ENCODE measurements at regions not wholly inside any gene's neighbourhood (a gene's known extent, or its start where the extent isn't known, plus 50 kb on each side); places are given as distances from the start of the nearest gene placed in this dataset.
"Not testable (repeated sequence)": the region's sequence is repeated elsewhere in the genome, so short reads cannot be mapped to it uniquely, and the experiment has no call there.

GRCh38 chr10:83706952-83707582, 432.2 kb upstream of the GHITM start:
- FAIRE-seq (no peak), DNase-seq (ENCODE audit: insufficient read length, low spot score) (no peak)

DNA sequence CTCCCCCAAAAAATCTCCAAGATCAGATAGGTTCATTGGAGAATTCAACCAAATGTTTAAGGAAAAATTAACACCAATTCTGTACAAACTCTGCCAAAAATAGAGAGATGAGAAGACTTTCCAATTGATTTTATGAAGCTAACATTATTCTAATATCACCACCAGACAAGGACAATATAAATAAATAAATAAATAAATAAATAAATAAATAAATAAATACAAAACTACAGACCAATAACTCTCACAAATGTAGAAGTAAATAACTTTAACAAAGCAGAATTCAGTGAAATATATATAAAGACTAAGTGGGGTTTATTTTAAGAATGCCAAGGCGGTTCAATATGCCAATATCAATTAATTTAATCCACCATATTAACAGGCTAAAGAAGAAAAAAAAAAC, 425.9 kb upstream of the GHITM start:
- DNase-seq (ENCODE audit: insufficient read length, low spot score) = no peak
- FAIRE-seq = no peak

DNA sequence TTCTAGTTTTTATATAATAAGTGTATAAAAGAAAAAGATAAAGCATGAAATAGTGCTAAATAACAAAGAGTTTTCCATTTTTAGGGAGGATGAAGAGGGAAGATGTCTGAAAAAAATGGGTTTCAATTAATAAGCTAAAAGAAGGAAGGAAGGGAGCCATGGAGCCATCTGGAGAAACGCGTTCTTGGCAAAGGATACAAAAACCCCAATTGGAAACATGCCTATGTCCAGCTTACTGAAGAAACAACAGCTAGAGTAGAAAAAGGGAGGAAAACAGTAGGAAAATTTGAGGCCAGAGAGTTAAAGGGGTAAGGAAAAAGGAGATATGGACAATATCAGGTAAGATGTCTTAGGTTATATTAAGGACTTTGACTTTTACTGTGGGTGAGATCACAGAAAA, 416.2 kb upstream of the GHITM start:
- no peak for DNase-seq (ENCODE audit: insufficient read length, low spot score)
- no peak for FAIRE-seq

DNA sequence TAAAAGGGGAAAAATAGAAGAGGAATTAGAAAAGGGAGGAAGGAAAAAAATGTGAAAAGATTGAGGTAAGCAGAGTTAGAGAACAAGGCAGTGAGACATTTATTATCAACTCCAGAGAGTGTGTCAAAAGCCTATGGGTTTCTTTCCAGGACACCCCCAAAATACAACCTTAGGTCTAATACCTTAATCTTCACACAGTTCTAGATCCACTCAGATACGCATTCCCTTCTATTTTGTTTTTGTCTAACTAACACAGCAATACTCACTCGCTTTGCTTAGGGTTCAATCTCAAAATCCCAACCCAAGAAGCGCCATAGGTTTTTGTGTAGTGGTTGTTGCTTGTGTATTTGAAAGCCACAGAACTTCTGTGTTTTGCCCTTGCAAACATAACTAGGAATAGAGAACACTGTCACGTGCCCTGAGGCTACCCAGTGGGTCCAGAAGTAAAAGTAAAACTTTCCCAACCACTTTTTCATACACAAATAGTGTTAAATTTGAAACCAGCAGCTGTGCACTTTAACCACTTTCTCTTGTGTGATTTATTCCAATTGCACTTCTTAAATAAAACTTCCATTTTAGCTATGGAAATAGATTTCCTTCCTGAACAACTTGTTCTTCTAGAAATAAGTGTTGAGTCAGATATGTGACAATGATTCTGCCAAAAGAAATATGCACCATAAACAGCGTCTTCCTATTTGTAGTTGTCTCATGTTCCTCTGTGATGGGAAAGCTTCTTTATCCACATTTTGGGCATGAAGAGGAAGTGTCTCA, 414.7 kb upstream of the GHITM start:
- DNase-seq (ENCODE audit: insufficient read length, low spot score) (no peak), FAIRE-seq (no peak)

DNA sequence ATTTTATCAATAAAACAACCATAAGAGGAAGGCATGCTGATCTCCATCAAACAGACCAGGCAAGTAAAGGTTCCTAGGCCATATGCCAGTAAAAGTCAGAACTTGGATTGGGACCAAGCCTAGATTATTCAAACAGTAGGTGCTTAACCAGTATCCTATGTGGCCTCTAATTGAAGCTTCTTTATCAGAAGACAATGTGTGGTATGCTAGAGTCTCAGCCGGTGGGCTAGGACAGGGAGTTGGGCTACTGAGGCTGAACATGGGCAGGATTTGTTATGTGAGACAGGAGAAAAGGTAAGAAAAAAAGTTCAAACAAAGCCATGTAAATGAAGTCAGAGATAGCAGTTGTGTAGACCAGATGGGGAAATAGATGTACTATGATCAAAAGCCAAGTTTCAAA, 413.7 kb upstream of the GHITM start:
- no peak for FAIRE-seq
- DNase-seq (ENCODE audit: insufficient read length, low spot score) = no peak

DNA sequence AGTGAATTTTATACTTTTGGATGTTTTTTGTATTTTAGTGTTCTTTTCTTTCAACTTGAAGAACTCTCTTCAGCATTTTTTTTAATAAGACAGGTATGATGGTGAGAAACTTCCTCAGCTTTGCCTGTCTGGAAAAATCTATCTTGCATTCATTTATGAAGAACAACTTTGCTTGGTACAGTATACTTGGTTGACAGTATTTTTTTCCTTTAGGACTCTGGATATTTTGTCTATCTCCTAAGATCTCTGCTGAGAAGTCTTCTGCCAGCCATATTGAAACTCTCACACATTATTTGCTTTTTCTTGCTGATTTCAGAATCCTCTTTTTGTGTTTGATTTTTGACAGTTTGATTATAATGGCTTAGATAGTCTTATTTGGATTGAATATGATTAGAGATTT, 405.0 kb upstream of the GHITM start:
- no peak for FAIRE-seq
- DNase-seq (ENCODE audit: insufficient read length, low spot score) = no peak

- no peak for FAIRE-seq
- DNase-seq (ENCODE audit: insufficient read length, low spot score) = no peak
Observed at GRCh38 chr10:83736008-83736407, 403.3 kb upstream of the GHITM start.

DNA sequence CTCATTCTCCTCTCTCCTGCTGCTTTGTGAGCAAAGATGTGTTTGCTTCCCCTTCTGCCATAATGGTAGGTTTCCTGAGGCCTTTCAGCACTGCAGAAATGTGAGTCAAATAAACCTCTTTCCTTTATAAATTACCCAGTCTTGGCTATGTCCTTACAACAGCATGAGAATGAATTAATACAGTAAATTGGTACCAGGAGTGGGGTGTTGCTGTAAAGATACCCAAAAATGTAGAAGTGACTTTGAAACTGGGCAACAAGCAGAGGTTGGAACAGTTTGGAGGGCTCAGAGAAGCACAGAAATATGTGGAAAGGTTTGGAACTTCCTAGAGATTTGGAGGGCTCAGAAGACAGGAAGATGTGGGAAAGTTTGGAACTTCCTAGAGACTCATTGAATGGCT, 388.7 kb upstream of the GHITM start:
- FAIRE-seq = no peak
- DNase-seq (ENCODE audit: insufficient read length, low spot score) = no peak

DNA sequence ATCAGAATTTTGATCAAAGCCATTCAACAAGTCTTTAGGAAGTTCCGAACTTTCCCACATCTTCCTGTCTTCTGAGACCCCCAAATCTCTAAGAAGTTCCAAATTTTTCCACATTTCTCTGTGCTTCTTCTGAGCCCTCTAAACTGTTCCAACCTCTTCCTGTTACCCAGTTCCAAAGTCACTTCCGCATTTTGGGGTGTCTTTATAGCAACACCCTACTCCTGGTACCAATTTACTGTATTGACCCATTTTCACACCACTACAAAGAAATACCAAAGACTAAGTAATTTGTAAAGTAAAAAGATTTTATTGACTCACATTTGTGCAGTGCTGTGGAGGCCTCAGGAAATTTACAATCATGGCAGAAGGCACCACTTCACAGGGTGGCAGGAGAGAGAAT, 385.8 kb upstream of the GHITM start:
- DNase-seq (ENCODE audit: insufficient read length, low spot score) = no peak
- no peak for FAIRE-seq

DNA sequence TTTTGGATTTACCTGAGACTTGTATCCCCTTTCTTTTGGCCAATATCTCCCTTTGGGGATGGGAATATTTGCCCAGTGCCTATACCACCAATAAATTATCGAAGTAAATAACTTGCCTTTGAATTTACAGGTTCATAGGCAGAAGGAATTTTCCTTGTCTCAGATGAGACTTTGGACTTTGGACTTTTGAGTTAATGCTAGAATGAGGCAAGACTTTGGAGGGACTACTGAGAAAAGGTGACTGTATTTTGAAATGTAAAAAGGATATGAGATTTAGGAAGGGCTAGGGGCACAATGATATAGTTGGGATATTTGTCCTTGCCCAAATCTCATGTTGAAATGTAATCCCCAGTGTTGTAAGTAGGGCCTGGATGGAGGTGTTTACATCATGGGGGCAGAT, 384.5 kb upstream of the GHITM start:
- DNase-seq (ENCODE audit: insufficient read length, low spot score) (no peak), FAIRE-seq (no peak)

DNA sequence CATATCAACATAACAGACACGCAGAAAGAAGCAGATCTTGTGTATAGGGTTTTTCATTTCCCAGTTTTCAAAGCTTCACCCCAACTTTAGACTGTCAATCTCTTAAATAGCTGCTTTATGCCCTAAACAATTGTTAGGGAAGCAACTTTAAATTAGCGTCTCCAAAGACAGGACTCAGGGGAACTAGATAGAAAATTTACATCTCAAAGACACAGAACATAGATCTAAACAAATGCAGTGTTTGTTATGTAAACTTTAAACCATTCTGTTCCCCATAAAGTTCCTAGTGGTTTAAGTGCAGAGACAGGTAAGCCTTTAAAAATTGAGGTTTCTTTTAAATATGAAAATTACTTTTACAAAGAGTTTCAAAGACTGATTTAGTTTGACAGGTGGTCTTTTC, 379.2 kb upstream of the GHITM start:
- FAIRE-seq (no peak), DNase-seq (ENCODE audit: insufficient read length, low spot score) (no peak)

DNA sequence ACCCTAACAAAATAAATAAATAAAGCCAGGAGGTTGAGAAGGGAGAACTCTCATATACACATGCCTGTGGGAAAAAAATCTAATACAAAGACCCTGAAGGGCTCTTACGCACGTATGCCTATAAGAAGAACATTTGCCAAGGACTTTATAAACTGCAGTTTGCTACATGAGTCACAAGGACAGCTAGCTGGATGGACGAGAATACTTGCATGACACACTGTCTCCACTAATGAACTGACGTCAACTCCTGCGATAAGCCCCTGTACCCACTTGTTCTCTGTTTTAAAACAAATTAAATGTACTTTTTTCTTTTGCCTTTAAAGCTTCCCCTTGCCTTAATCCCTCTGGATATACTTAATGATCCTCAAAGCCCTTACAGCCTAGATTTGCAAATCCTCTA, 374.6 kb upstream of the GHITM start:
- DNase-seq (ENCODE audit: insufficient read length, low spot score) = peak; percentile 5
- no peak for FAIRE-seq

- FAIRE-seq (no peak), DNase-seq (ENCODE audit: insufficient read length, low spot score) (no peak)
Observed at GRCh38 chr10:83765731-83766130, 373.6 kb upstream of the GHITM start.

DNA sequence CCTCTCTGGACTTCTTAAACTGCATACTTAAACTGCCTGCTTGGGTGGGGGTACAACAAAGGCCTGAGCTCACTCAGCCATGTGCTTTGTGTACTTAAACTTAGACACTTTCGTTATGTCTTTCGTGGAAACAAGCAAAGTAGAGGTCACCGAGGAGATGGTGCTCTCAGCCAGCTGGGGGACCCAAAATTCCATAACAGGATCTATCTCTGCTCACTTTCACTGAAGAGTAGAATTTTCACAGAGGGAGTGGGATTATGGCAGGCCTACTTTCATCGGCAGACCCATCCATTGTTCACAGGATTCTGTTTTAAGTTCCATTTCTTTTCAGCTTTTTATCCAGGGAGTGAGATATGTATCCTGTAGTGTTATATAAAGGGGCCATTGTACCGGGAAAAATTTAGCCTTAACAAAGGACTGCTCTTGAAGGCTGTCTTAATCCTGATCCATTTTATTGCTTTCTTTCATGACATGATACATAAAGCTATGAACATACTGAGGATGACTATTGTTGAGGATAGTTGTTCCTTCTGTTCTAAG, 370.0 kb upstream of the GHITM start:
- FAIRE-seq (no peak), DNase-seq (ENCODE audit: insufficient read length, low spot score) (no peak)

DNA sequence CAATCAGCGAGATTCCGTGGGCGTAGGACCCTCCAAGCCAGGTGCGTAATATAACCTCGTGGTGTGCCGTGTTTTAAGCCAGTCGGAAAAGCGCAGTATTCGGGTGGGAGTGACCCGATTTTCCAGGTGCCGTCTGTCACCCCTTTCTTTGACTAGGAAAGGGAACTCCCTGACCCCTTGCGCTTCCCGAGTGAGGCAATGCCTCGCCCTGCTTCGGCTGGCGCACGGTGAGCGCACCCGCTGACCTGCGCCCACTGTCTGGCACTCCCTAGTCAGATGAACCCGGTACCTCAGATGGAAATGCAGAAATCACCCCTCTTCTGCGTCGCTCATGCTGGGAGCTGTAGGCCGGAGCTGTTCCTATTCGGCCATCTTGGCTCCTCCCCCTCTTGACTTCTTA, 352.6 kb upstream of the GHITM start:
- not testable (repeated sequence) for FAIRE-seq; DNase-seq (ENCODE audit: insufficient read length, low spot score)

- FAIRE-seq = no peak
Observed at GRCh38 chr10:83801983-83802382, 337.3 kb upstream of the GHITM start.

GRCh38 chr10:83806717-83807116, 332.6 kb upstream of the GHITM start:
- FAIRE-seq (no peak), DNase-seq (ENCODE audit: insufficient read length, low spot score) (no peak)

More at GRCh38 chr10:83801983-83802382, 337.3 kb upstream of the GHITM start:
- DNase-seq (ENCODE audit: insufficient read length, low spot score) = no peak

GRCh38 chr10:83809001-83809400, 330.3 kb upstream of the GHITM start:
- FAIRE-seq = no peak
- DNase-seq (ENCODE audit: insufficient read length, low spot score) = no peak

- FAIRE-seq (no peak), DNase-seq (ENCODE audit: insufficient read length, low spot score) (no peak)
Observed at GRCh38 chr10:83816942-83817341, 322.4 kb upstream of the GHITM start.

- no peak for DNase-seq (ENCODE audit: insufficient read length, low spot score)
Observed at GRCh38 chr10:83817797-83818196, 321.5 kb upstream of the GHITM start.

GRCh38 chr10:83819609-83820008, 319.7 kb upstream of the GHITM start:
- DNase-seq (ENCODE audit: insufficient read length, low spot score) (no peak), FAIRE-seq (no peak)

More at GRCh38 chr10:83817797-83818196, 321.5 kb upstream of the GHITM start:
- FAIRE-seq = no peak

GRCh38 chr10:83820033-83820432, 319.3 kb upstream of the GHITM start:
- FAIRE-seq = no peak
- DNase-seq (ENCODE audit: insufficient read length, low spot score) = no peak

Measured in HTR-8/SVneo (cell line).